GM19025 (cell line): ENCODE measurements at regions not wholly inside any gene's neighbourhood (a gene's known extent, or its start where the extent isn't known, plus 50 kb on each side); places are given as distances from the start of the nearest gene placed in this dataset.

Experiments used
- ATAC-seq: cut with Tn5 transposase; IDR thresholded peaks from one replicate; pipeline ENCODE4 v1.9.1; 2021; ENCODE audit warnings: mild to moderate bottlenecking, low read depth, moderate library complexity; ENCODE audit not compliant: unreplicated experiment

DNA sequence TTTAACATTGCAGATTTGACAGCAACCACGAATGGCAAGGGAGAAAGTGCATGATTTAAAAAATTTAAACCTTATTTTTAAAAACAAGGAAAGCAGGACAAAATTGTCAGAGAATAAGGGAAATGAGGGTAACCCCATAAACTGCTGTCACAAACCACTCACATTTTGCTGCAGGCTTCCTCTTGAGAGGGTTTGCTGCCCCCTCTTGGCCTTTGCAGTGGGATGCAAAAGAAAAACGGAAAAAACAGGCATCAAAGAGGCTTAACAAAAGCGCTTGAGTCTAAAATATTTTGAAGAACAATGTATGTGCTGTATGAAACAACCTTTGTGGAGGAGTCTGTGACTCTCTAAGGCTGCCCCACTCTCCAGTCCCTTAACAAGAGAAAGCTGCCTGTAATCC lies 91.6 kb downstream of the TMX3 start:
- ATAC-seq = no peak

DNA sequence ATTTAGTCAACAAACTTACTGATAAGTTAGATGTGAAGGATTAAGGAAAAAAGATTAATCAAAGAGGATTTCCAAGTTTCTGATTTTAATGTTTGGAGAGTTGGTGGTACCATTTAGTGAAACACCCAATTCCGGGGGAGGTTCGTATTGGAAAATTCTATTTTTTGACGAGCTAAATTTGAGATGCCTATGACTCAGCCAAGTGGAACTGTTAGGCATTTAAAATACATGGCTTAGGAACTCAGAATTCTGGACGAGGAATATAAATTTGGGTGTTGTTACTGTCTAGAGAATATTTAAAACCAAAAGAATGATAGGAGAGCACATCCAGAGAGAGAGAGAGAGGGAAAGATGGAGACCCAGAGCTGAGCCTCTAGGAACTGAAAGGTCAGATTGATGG lies 103.6 kb downstream of the TMX3 start:
- ATAC-seq = no peak

DNA sequence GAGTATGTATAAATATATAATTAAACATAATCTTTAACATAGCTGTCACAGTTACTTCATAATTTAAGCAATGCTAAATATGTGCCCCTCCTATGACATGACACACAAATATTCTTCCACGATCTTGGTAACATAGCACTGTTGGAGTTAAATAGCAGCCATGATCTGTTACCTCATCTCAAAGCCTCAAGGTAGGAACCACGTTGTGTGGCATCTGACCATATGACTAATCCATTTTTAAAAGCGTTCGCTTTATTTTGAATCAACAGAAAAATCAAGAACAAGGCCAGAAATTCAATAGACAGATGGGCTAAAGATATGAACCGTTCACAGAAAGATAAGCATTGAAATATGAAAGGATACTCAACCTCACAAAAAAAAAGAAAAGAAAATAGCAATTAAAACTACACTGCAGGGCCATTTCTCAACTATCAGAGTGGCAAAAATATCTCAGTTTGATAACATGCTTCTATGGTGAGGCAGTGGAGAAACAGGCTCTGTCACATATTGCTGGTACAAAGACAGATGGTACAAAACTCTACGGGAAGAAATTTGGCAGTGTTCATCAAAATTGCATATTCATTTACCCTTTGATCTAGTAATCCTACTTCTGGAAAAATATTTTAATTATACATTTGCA lies 105.9 kb downstream of the TMX3 start:
- ATAC-seq = no peak

DNA sequence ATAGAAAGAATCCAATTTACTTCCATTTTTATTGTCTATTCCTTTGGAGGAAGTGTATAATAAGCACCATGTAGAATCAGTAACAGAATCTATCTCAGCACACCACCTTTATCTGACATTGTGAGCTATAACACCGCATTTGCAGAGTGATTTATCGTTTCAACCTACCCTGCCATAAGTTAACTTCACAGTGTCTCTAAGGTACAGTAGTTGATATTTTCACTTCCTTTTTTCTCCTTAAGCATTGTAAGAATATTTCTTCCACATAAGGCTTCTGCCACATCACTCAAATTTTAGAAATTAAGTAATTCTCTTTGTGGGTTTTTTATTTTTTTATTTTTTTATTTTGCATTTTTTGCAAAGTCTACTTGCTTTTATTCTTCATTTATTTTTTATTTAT lies 107.1 kb downstream of the TMX3 start:
- no peak for ATAC-seq

DNA sequence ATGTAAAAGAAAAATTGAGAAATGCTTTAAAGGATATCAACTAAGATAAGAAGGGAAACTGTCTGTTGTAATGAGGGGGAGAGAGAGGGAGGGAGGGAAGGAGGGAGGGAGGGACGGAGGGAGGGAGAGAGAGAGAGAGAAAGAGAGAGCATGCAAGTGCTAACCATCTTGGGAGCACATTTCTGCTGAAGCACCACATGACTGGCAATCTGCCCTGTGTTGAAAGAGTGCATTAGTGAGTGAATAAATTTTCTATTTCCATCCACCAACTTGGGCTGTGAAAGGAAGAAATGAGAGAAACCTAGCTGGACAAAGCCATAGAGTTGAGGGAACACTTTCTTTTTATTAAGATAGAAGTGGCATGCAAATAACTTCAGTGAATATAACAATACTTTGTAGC lies 110.7 kb downstream of the TMX3 start:
- no peak for ATAC-seq

DNA sequence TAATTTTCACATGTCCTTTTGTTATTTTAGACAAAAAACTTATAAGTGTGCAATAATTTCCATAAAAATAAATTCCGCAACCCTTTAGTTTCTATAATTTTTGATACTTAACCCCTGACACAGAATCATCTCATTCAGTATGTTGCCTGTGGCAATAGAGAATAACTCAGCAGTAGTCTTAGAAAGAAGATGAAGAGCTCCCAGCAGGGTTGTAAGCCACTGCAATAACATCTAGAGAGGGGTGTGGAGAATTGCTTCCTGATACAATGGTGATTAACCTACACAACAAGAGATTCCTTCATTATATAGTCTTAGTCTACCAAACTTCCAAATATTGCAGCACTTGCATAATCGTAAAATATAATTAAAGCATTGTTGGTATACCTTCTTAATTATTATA lies 118.9 kb downstream of the TMX3 start:
- no peak for ATAC-seq

DNA sequence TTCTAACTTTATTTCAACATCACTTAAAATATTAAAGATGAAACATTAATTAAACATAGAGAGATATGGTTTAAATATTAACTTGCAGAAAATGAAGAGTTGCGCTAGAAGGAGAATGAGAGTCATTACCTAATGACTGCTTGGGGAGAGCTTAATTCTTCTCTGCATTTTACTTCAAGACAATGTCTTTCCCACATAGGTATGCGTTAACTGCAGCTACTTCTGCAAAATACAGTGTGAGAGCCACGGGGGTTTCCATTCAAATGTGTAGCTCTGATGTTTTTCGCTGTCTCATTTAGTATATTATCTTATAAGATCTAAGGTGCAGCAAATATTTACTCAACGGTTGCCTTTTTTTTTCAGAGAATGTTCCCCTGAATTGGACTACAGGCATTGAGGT lies 126.7 kb downstream of the TMX3 start:
- ATAC-seq = no peak

DNA sequence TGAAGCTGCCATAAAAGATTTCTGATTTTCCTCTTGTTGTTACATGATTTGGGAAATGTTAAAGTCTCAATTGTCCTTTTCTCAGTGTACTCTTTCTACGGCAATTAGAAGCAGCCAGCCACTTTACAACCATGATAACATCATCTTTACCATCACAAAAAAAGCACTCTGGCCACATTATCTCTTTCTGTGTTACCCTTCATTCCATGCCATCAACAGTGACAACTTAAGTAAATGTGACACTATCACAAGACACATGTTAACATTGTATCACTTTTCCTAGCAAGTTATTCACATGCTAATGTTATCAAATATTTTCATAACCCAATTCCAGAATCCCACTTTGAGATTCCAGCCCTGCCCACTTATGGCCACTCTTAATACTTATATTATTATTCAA lies 131.2 kb downstream of the TMX3 start:
- ATAC-seq = no peak

DNA sequence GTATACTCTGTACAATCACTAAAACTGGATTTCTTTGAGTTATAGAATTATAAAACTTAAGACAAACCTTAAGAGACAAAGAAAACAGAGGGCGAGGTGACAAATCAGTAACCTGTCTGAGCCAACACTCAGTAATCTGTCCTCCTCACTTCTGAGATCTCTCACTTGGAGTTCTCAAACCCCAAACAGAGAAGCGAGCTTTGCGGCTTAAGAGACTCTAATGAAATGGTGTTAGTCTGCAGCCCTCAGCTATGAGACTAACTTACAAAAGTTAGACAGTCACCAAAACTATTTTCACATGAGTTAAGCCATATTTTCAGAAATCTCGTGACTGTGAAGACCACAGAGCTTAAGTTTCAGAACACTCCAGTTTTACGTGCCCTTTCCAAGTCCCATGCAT lies 140.6 kb downstream of the TMX3 start:
- no peak for ATAC-seq

DNA sequence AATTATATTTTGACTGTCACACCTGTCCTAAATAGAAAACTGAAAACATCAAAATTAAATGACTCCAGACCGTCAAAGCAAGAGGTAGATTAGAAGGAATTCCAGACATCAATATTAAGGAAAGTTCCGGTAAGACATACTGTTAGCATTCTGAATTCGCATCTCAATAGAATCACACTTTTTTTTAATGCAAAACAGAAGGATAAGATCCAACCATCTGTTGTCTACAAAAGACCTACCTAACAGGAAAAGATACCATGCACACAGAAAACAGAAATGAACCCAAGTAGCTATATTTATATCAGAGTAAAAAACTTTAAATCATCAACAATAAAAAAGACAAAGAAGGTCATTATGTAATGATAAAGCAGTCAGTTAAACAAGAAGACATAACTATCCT lies 145.0 kb downstream of the TMX3 start:
- no peak for ATAC-seq

DNA sequence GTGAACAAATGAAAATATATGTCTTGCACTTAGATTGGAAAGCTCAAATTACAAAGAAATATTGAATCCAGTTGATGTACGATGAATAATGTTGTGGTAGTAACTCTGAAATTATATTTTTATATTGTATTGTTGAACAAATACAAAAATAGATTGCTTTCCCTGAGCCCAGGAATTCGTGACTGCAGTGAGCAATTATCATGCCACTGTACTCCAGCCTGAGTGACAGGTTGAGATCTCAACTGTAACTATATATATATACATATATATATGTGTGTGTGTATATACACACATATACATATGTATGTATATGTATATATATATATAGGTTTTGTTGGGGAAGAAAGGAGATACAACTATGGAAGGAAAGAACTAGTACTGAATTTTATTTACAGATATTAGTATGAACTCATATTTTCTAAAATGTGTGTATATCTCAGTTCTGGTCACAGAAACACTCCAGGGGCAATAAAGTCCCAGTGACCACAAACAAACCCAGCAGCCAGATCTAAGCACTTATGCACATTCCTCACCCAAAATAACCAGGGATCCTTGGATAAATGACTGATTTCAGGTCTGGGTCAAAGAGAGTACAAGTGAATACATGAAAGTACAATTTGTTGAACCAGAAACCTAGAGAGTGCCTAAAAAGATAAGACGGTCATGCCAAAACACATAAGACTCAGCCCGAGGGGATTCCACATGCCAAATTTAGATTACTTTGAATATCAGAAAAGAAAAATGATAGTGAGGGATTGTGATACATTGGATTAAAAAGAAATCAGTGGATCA lies 146.3 kb downstream of the TMX3 start:
- no peak for ATAC-seq

DNA sequence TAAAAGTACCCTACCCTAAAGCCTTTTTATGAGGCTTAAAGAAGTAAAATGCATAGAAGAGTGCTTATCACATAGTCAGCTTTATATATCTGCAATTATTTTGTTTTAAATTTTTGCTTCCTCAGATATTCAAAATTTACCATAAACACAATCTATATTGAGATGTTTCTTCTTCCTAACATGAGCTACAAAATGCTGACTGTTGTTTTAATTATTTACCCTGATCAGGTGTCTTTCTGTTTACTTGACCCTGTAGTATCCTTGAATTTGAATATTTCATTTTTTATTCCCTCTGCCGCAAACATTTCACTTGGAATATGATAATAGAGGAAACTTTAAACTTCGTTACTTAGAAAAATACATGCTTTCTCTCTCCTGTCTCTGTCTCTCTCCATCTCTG lies 147.9 kb downstream of the TMX3 start:
- no peak for ATAC-seq

DNA sequence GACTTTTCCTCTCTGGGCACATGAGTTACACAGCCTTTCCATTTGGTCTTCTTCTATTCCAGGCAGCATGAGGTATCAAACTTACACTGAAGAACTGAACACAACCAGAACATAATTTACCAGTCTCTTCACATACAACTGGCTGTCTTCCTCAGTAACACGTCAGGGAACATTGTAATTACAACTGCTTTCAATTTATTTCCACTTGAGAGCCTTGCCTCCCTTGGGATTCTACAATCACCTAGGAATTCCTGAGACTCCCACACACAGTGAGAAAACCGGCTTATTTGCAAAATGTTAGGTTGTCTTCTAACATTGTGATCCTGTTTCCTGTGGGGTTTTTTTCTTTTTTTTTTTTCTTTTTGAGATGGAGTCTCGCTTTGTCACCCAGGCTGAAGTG lies 149.9 kb downstream of the TMX3 start:
- ATAC-seq = no peak

DNA sequence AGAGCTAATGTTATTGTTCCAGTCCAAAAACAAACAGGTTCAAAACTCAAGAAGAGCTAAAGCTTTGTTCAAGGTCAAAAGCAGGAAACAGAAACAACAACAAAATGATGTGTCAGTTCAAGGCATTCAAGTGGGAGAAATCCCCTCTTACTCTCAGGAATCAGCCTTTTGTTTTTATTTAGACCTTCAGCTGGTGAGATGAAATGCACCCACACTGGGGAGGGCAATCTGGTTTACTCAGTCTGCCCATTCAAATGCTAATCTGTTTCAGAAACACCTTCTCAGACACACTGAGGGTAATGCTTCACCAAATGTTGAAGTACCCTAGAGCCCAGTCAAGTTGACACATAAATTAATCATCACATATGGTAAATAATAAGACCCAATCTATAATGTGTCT lies 150.6 kb downstream of the TMX3 start:
- ATAC-seq = no peak

DNA sequence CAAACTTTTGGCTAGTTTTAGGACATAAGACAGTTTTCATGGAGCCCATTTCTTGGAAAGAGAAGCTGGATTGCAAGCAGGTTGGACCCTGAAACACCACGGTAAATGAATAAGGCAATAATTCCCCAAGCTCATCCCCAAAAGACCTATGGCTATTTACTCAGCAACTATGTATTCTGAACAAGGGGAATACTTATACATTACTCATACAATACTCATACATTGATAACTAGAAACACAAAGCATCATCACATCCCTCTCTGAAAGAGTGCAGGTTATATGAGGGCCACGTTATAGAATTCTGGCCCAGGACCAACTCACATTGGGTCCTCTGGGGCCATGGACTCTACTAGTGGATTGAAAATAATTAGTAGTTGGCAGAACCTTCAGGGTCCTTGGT lies 154.8 kb downstream of the TMX3 start:
- ATAC-seq = no peak

DNA sequence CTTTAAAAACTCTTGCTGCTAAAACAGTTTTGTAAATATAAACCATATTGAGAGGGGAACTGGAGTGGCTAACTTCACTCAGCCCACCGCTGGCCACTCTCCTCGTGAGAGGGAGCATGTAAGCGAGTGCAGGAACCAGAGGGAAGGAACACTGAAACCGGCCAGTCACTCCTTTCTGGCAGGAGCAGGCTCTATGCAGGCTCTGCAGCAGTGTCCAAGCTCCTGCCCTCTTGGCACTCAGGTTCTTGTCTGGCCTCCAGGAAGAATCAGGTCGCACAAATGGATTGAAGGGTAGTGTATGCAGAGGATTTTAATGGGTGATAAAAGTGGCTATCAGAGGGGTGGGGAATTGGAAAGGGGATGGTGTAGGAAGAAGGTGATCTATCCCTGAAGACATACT lies 157.7 kb downstream of the TMX3 start:
- no peak for ATAC-seq

DNA sequence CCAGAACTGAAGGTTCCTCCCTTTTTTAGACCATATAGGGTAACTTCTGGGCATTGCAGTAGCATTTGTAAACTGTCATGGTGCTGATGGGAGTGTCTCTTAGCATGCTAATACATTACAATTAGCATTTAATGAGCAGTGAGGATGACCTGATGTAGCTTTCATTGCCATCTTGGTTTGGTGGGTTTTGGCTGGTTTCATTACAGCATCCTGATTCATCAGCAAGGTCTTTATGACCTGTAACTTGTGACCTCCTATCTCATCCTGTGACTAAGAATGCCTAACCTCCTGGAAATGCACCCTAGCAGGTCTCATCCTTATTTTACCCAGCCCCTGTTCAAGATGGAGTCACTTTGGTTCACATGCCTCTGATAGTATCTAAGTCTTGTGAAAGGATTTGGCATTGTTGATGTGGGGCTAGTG lies 159.0 kb downstream of the TMX3 start:
- no peak for ATAC-seq

DNA sequence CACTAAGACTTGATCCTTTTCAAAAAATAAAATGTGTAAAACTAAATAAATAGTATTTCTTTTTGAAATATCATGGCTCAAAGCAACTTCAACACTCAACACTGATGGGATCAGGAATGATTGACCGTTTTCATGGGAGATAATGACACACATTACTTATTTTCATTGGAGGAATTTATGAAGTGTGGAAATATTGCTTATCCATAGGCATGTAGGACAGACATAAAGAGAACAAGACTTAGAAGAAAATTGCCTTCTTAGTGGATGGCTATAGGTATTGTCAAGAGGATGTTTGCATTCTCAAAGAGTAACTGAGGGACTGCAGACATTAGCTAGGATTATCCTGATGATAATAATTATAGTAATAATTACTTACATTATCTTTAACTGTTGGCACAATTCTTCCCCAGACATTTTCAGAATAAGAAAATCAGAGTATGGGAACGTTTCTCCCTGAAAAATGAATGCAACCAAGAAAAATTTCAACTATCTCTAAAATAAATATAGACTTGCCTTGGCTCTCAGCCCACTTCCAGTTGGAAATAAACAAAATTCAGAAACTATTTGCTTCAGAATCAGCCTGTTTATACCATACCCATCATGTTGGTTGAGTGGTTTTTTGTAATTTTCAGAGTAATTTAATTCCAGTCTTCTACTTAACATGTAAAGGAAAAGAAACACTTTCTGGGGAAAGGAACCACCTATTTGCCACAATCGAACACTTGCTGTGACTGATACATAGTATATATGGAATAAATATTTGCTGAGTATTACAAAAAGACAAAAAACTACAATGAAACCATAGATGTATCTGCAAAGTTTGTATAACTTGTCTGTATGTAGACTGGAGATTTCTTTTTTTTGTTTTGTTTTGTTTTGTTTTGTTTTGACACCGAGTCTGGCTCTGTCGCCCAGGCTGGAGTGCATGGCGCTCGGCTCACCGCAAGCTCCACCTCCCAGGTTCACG lies 165.7 kb downstream of the TMX3 start:
- ATAC-seq = no peak

DNA sequence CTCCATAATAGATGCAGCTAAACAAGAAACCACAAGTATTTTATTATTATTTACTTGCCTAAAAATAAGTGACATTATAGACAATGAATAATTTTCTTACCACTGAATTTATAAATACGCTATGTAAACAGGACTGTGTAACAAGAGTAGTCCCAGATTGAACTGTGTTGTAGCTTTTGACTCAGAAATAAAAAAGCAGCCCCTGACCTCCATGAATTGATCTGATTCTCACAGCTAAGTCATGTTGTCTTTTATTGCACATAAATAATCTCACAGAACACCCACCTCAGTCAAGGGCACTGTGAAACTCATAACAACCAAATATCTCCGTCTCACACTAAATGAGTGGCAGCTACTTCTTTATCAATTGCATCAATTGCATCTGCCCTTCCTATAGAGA lies 171.6 kb downstream of the TMX3 start:
- no peak for ATAC-seq

DNA sequence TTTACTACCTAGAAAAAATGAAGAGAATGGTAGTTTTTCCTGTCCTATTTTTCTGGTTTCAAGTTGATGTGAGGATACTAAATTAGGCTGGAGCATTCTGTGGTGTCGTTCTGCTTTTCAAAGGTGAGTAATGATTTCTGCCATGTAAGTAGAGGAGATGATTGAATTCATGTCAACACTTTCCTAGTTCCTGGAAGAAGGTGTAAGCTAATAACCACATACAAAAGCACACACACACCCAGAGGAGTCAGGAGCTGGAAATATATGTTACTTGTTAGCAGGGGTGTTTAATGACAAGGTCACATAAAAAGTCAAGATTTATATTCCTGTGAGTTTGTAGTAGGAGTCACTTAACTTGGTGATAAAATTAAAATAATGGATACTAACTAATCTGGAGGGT lies 172.1 kb downstream of the TMX3 start:
- no peak for ATAC-seq

DNA sequence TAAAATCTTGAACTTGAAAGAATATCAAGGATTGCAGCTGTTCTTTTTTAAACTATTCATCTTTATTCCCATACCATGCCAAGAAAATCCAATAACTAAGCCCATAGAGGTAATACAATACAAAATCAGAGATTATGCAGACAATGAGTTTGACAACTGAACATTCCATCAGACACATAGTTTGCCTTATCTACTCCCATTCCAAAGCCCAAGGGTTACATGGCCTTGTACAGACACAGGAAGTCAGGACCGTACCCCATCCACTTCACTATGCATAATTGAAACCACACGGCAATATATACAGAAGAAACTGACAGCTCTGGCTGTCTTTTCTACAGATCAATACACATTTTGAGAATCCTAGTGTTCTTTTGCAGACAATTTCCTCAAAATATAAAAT lies 181.3 kb downstream of the TMX3 start:
- ATAC-seq = no peak
